ENCODE measurements at regions not wholly inside any gene's neighbourhood (a gene's known extent, or its start where the extent isn't known, plus 50 kb on each side); places are given as distances from the start of the nearest gene placed in this dataset.

DNA sequence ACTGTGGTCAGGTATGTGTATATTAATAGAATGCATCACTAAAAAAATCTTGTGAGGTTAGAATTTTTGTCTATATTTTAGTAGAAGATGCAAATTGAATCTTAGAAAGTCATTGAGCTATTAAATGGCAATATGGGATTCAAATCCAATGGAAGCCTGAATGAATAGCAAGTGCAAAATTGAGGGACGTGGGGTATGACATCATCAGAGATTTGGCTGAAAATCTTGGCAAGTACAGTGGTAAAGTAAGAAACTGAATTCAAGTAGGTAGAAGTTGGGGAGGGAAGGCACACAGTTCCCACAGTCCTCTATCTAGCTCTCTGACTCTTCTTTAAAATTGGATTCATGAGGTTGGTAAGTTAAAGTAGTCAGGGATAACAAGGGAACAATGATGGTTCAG lies 97.4 kb upstream of the SSTR1 start:
- no peak for DNase-seq (ENCODE audit: low spot score)

- DNase-seq (ENCODE audit: low spot score), result no peak
These were observed 96.7 kb upstream of the SSTR1 start for GRCh38 chr14:38111046-38111445.

GRCh38 chr14:38113546-38113945 lies 94.2 kb upstream of the SSTR1 start:
- DNase-seq (ENCODE audit: low spot score), result no peak

GRCh38 chr14:38116895-38117294 lies 90.8 kb upstream of the SSTR1 start:
- DNase-seq (ENCODE audit: low spot score), result no peak

GRCh38 chr14:38120109-38120508 lies 87.6 kb upstream of the SSTR1 start:
- DNase-seq (ENCODE audit: low spot score), result no peak

DNA sequence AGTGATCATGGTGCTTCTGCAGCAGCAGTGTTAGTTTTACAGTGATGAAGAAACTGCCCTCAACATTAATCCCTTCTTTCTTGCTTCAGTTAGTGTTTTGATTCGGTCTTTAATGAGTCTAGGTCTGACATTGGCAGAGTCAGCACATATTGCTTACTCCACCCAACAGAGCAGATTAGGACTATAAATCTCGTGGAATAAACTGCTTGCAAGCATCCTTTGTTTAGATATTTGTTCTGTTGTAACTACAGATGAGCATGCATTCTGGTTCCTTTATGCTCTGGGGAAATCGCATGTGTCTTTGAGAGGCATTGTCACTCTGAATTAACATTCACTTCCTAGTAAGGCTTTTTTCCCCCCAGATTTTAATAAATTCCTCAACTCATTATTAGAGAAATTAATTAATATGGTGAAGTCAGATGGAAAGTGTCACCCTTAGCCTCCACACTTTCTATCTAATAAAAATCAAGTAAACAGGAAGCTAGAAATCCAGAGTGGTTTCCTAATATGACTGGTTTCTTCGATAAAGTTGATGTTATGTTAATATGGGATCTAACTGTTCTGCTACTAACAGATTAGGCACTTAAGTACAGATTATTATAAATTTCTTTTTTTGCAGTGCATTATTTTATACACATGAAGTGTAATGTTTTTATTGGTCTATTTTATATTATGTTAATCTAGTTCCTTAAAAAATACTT lies 86.2 kb upstream of the SSTR1 start:
- no peak for DNase-seq (ENCODE audit: low spot score)

GRCh38 chr14:38122241-38122640 lies 85.5 kb upstream of the SSTR1 start:
- no peak for DNase-seq (ENCODE audit: low spot score)

DNA sequence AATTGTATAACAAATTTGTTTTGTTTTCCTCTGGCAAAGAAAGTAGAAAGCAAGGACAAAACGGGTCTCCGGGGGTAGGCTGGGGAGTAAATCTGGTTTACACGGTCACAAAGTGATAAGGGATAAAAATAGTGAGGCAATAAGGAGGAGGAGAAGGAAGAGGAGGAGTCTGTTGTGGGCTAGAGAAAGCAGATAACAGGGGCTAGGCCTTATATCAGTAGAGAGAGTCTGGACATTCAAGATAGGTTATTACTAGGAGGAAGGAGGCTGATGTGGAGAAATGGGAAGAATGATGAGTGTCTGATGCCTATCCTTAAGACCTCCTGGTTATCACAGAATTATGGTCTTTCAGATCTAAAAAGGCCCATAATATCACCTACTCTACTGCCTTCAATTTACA lies 83.2 kb upstream of the SSTR1 start:
- no peak for DNase-seq (ENCODE audit: low spot score)

DNA sequence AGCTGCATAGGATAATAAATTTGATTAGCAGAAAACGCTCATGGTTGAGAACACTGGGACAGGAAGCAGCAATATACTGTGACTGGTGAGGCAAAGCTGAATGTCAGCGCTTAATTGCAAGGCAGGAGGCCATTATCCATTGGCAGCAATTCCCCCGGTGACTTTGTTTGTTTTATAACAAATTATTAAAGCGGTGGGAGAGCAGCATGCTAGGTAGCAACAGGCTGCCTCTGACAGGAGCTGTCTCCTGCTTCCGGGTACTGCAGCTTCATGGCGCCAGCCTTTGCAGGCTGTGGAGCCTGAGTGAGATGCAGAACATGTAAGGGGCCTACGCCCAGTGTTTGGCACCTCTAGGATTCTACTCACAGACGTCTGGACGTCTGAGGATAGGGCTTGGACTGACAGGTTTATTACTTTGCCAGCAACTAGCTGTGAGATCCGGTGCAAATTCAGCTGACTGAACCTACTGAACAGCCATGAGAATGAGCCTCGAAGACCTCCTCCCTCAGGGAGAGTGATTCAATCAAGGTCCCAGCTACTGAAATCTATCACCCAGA lies 82.1 kb upstream of the SSTR1 start:
- no peak for DNase-seq (ENCODE audit: low spot score)

GRCh38 chr14:38127356-38127755 lies 80.3 kb upstream of the SSTR1 start:
- DNase-seq (ENCODE audit: low spot score), result no peak

DNA sequence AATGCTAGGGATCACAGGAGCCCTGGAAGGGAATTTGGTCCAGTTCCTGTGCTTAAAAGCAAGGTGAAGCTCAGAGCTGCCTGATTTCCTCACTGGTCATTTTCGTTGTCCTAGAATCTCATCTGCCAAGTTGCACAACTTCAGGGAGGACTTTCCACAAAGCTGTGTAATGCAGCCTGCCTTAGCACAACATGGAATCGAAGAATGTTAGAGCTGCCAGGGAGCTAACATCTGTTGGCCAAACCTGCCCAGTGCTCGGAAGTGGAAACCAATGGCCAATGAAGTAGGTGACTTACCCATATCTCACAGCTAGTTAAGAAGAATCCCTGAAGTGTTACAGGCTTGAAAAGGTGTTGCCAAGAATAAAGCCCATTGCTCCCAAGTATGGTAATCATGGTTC lies 79.9 kb upstream of the SSTR1 start:
- no peak for DNase-seq (ENCODE audit: low spot score)

GRCh38 chr14:38128640-38129039 lies 79.1 kb upstream of the SSTR1 start:
- no peak for DNase-seq (ENCODE audit: low spot score)

DNA sequence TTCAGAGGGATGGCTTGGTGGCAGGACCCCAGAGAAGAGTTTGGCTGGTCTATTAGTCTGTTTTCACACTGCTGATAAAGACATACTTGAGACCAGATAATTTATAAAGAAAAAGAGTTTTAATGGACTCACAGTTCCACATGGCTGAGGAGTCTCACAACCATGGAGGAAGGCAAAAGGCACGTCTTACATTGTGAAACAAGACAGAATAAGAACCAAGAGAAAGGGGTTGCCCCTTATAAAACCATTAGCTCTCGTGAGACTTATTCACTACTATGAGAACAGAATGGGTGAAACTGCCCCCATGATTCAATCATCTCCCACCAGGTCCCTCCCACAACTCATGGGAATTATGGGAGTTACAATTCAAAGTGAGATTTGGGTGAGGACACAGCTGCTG lies 78.5 kb upstream of the SSTR1 start:
- no peak for DNase-seq (ENCODE audit: low spot score)

GRCh38 chr14:38129705-38130104 lies 78.0 kb upstream of the SSTR1 start:
- DNase-seq (ENCODE audit: low spot score), result no peak

DNA sequence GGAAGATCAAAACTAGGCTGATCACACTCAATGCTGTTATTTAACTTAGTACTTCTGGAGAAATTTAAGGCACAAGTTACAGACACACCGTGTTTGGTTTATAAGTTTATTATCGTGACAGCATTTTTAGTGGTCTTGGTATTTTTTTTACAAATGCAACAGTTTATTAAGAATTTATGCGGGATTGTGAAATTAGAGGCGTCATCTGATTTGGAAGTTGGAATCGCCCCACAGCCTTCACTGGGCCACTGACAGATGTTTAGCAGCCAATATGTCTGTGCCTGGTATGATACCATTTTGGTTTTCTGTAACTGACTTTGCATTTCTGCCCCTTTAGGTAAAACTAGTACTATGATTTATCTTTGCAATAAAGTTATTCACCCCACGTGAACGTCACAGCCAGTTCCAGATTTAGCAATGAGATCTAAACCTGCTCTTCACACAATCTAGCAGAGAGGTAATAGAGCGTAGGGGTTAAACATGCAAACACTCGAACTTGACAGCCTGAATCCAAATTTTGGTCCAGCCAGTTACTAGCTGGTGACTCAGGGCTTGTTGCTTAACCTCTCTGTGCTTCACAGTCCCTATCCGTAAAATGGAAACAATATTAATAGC lies 73.2 kb upstream of the SSTR1 start:
- no peak for DNase-seq (ENCODE audit: low spot score)

DNA sequence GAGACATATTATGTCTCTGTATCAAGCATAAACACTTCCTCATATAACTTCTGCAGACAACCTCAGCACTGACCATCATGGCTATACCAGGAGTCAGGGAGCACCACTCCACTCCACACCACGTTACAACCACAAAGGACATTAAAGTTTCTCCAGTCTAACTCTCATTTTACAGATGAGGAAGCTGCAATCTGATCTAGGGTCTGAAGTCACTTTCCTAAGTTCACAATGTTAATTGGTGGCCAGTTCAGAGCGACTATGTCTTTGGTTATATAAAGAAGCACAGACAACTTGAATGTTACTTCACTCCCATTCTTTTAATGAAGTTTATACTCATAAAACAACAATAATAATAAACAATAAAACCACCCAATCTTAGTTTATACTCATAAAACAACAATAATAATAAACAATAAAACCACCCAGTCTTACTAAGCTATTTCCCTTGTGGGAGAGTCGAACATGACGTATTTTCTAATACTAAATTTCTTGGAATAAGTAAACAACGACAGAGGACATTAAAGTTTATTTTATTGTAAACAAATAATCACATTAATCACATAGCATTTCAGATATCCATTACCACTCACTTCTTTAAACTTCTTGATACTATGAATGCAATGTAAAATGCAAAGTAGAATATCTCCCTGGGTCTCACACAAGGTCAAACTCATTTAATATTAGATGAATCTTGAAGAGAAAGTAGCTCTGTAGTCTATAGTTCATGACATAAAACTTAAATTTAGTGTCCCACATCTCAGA lies 72.4 kb upstream of the SSTR1 start:
- DNase-seq (ENCODE audit: low spot score), result no peak

DNA sequence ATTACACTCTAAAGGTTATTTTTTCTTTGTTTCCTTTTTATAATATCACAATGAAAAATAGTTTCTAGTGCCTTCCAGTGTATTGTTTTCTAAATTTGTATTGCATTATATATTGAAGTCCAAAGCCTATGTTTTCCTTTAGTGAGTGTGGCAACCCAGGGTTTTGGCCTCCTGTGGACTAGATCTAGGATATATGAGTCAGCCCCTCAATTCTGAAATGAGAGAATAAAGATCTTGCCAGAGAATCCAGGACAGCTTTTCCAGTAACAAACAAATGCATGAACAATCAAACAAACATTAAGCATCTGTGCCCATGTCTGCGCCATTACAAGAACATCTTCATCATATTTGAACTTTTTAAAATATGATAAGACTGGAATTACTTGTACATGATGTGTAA lies 70.7 kb upstream of the SSTR1 start:
- DNase-seq (ENCODE audit: low spot score), result no peak

DNA sequence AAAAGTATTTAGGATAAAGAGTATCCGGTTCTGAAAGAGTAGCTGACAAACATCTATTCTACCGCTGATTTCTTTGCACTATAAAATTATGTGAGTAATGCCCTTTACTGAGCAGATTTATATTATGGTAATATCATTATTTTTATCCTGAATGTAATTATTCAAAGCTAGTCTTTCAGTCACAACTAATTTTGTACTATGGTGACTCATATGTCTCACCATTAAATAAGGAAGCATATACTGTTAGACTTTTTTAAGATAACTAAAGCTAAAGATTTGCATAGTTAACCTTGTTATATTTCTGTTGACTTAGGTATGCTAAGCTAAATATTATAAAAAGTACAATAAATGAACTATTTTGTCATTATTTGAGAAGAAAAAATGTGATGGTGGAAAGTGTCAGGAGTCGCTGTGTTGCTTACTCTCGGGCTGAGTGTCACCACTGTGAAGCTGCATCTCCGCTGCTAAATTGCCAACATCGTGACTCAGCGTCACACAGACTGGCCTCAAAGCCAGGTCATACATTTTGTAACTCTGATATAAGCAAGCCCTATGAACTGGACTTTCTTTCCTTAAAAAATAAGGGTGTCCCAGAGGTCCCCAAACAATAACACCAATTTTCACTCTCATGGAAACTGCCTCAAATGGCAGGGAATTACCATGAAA lies 69.1 kb upstream of the SSTR1 start:
- no peak for DNase-seq (ENCODE audit: low spot score)

GRCh38 chr14:38139926-38140325 lies 67.8 kb upstream of the SSTR1 start:
- DNase-seq (ENCODE audit: low spot score), result no peak

DNA sequence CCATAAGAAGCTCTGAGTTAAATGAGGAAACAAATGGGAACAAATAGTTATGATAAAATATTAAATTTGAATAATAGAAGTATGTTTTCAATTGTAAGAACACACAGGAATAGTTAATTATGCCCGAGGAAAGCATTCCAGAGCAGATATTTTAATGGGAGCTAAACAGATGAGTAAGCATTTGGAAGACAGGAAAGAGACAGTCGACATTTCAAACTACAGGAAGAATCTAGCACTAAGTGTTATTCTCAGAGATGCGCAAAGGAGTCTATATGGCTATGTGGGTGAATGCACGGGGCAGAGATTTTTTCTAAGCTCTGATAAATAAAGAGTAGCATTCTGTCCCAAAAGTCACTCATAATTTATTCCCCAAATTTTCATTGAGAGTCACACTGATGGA lies 64.5 kb upstream of the SSTR1 start:
- DNase-seq (ENCODE audit: low spot score), result no peak

DNA sequence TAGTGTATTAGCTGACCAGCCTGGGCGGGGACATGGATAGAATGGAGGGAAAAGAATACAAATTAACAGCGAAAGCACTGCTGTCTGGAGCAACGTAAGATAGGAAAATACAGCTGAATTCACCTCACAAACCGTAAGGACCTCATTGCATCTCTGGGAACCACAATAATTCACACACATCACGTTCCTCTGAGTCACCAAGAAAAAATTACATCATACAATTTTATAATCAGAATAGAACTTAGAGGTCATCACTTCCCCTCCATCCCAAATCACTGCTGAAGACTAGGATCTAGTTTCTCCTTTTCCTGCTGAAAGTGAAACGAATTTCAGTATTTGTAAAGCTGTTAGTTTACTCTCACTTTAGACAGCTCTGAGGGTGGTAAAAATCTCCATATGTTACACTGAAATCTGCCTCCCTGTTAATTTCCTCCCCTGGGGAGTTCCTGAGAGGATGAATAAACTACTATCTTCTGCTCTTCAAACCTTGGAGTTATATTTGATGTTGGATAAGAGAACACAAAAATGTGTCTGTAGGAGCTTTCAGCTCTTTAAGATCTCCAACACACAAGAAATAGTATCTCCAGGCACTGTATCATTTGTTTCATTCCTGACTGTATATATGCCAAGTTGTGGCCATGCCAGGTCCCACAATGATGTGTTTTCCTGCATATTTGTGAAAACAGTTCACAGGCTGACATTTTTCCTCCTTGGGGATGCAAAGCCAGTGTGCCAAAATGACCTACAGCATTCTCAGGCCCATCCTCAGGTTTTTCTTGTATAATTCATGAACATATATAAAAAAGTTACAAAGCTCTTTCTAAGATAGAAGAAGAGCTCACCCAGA lies 63.8 kb upstream of the SSTR1 start:
- no peak for DNase-seq (ENCODE audit: low spot score)

All from umbilical cord (tissue), 1 donor.